ENCODE measurements at regions not wholly inside any gene's neighbourhood (a gene's known extent, or its start where the extent isn't known, plus 50 kb on each side); places are given as distances from the start of the nearest gene placed in this dataset.

- no peak for TF ChIP-seq REST (IDR thresholded peaks at IDR 0.05; ENCODE audit: insufficient read depth in 1 of 2, low read depth in 2 of 2, low read length in 1 of 2)
- no peak for TF ChIP-seq CTCF (IDR thresholded peaks at IDR 0.05)
Measured at GRCh38 chr4:28179126-28179525, 1318.5 kb downstream of the STIM2 start.

All from Panc1 (cell line).